H1 (cell line): ENCODE measurements at regions not wholly inside any gene's neighbourhood (a gene's known extent, or its start where the extent isn't known, plus 50 kb on each side); places are given as distances from the start of the nearest gene placed in this dataset.
"Not testable (repeated sequence)": the region's sequence is repeated elsewhere in the genome, so short reads cannot be mapped to it uniquely, and the experiment has no call there.

Source experiments
- CTCF ChIA-PET: fragments of 300-600 bp; sonication (Branson Sonifier 250); formaldehyde crosslinking; loops from one replicate; lab custom pipeline; 2021; ENCODE audit not compliant: partially characterized antibody; lab: Charles Lee
- POLR2A ChIA-PET: fragments of 300-600 bp; sonication (Branson Sonifier 250); formaldehyde crosslinking; loops from one replicate; lab custom pipeline; 2021; ENCODE audit warnings: inconsistent platforms; ENCODE audit not compliant: partially characterized antibody; lab: Charles Lee
- DNase-seq, 2 experiments: peaks; one replicate each; pipeline versions ENCODE4 v3.0.0 to v3.0.0-alpha.2; 2010 to 2022; ENCODE audit warnings: low spot score in 2 of 2, low read depth in 1 of 2, mixed read lengths in 1 of 2
- FAIRE-seq: peaks from 2 replicates; lab custom pipeline; 2011; peaks lifted over from hg19 to GRCh38; lab: Jason Lieb, UNC
- H2AFZ ChIP-seq: 2 replicates; pipeline ENCODE4 v1.8.1; 2012; ENCODE audit warnings: low read length, inconsistent platforms
- H2AK5ac ChIP-seq: 2 replicates; pipeline ENCODE4 v1.6.1; 2013; ENCODE audit warnings: low read depth, low read length
- H2BK120ac ChIP-seq: replicated peaks from 2 replicates; pipeline ENCODE3; 2013; ENCODE audit warnings: low read depth, low read length, inconsistent platforms
- H2BK12ac ChIP-seq: 2 replicates; pipeline ENCODE4 v1.6.1; 2013; ENCODE audit warnings: low read depth, low read length
- H2BK15ac ChIP-seq: 2 replicates; pipeline ENCODE4 v1.6.1; 2013; ENCODE audit warnings: low read length
- H2BK20ac ChIP-seq: 2 replicates; pipeline ENCODE4 v1.6.1; 2013; ENCODE audit warnings: low read length
- H2BK5ac ChIP-seq: 2 replicates; pipeline ENCODE4 v1.6.1; 2013; ENCODE audit warnings: low read depth, low read length
- H3K14ac ChIP-seq: 2 replicates; pipeline ENCODE4 v1.6.1; 2013; ENCODE audit warnings: inconsistent platforms; ENCODE audit not compliant: insufficient read length
- H3K18ac ChIP-seq: 2 replicates; pipeline ENCODE4 v1.6.1; 2013; ENCODE audit warnings: low read length; ENCODE audit errors: extremely low read depth
- H3K23ac ChIP-seq: 2 replicates; pipeline ENCODE4 v1.6.1; 2013; ENCODE audit warnings: inconsistent platforms; ENCODE audit not compliant: insufficient read length
- H3K23me2 ChIP-seq: 2 replicates; pipeline ENCODE4 v1.6.1; 2013; ENCODE audit warnings: low read depth, low read length
- H3K27ac ChIP-seq: 2 replicates; pipeline ENCODE4 v1.6.1; 2011; ENCODE audit warnings: low read depth, low read length, inconsistent platforms
- H3K27me3 ChIP-seq, 4 experiments: replicated peaks in 1 of 4; 1 replicate in 1 of 4; 2 replicates in 3 of 4; pipeline versions ENCODE4 v1.6.1 to v1.8.1; 2011 to 2013; ENCODE audit warnings: low read length in 3 of 4, mild to moderate bottlenecking in 3 of 4, inconsistent platforms in 2 of 4, mixed read lengths in 2 of 4, moderate library complexity in 1 of 4; ENCODE audit not compliant: control insufficient read depth in 3 of 4, insufficient read depth in 3 of 4; ENCODE audit errors: extremely low read depth in 1 of 4
- H3K36me3 ChIP-seq, 4 experiments: 2 replicates each; pipeline versions ENCODE4 v1.6.1 to v1.8.1; 2011 to 2013; ENCODE audit warnings: mild to moderate bottlenecking in 4 of 4, low read length in 3 of 4, moderate library complexity in 2 of 4, control low read depth in 1 of 4, inconsistent platforms in 1 of 4; ENCODE audit not compliant: insufficient read depth in 4 of 4, control insufficient read depth in 2 of 4
- H3K4ac ChIP-seq: replicated peaks from 2 replicates; pipeline ENCODE3; 2013; ENCODE audit warnings: low read length, low read depth, mixed read lengths, inconsistent platforms; ENCODE audit not compliant: insufficient read length
- H3K4me1 ChIP-seq, 4 experiments: replicated peaks in 1 of 4; 1 replicate in 1 of 4; 2 replicates in 3 of 4; pipeline versions ENCODE4 v1.6.1 to v1.8.1; 2011 to 2013; ENCODE audit warnings: low read length in 3 of 4, inconsistent platforms in 2 of 4, mixed read lengths in 1 of 4; ENCODE audit not compliant: insufficient read depth in 4 of 4, control insufficient read depth in 3 of 4
- H3K4me2 ChIP-seq, 2 experiments: 2 replicates each; pipeline versions ENCODE4 v1.6.1 to v1.8.1; 2011 to 2013; ENCODE audit warnings: low read depth in 2 of 2, low read length in 2 of 2, control low read depth in 1 of 2, inconsistent platforms in 1 of 2, mild to moderate bottlenecking in 1 of 2; ENCODE audit not compliant: insufficient read depth in 1 of 2
- H3K4me3 ChIP-seq, 4 experiments: fragments of 200-600, 300-600 bp in 1 of 4; sonication (generic), shearing (Covaris generic), sonication (Bioruptor Twin) in 1 of 4; 2 replicates each; pipeline versions ENCODE4 v1.5.1 to v1.8.1; 2011 to 2016; ENCODE audit warnings: low read length in 4 of 4, low read depth in 3 of 4, control low read depth in 2 of 4, inconsistent platforms in 2 of 4, mild to moderate bottlenecking in 2 of 4, mixed read lengths in 1 of 4, moderate library complexity in 1 of 4; ENCODE audit not compliant: insufficient read depth in 2 of 4; ENCODE audit errors: extremely low read depth in 1 of 4
- H3K56ac ChIP-seq: replicated peaks from 2 replicates; pipeline ENCODE3; 2013; ENCODE audit warnings: low read depth, mild to moderate bottlenecking, mixed read lengths, low read length, inconsistent platforms; ENCODE audit not compliant: insufficient read length
- H3K79me1 ChIP-seq: 2 replicates; pipeline ENCODE4 v1.6.1; 2013; ENCODE audit warnings: low read depth, low read length, control low read depth
- H3K79me2 ChIP-seq, 2 experiments: 2 replicates each; pipeline versions ENCODE4 v1.6.1 to v1.8.1; 2012 to 2013; ENCODE audit warnings: low read length in 2 of 2, mild to moderate bottlenecking in 2 of 2, inconsistent platforms in 1 of 2; ENCODE audit not compliant: insufficient read depth in 2 of 2, control insufficient read depth in 1 of 2
- H3K9ac ChIP-seq, 4 experiments: replicated peaks in 1 of 4; 1 replicate in 1 of 4; 2 replicates in 3 of 4; pipeline versions ENCODE4 v1.6.1 to v1.8.1; 2011 to 2013; ENCODE audit warnings: low read depth in 3 of 4, low read length in 3 of 4, control low read depth in 2 of 4, mild to moderate bottlenecking in 2 of 4, moderate library complexity in 2 of 4, inconsistent platforms in 1 of 4; ENCODE audit errors: extremely low read depth in 1 of 4
- H3K9me3 ChIP-seq, 2 experiments: 2 replicates each; pipeline versions ENCODE4 v1.6.1 to v1.8.1; 2012 to 2013; ENCODE audit warnings: mild to moderate bottlenecking in 2 of 2, moderate library complexity in 2 of 2, control low read depth in 1 of 2, inconsistent platforms in 1 of 2, low read depth in 1 of 2, low read length in 1 of 2, mixed read lengths in 1 of 2; ENCODE audit not compliant: insufficient read depth in 2 of 2
- H4K20me1 ChIP-seq, 2 experiments: replicated peaks in 1 of 2; 2 replicates each; pipeline versions ENCODE3 to v1.8.1; 2011 to 2013; ENCODE audit warnings: inconsistent platforms in 2 of 2, low read length in 2 of 2, mild to moderate bottlenecking in 1 of 2; ENCODE audit not compliant: insufficient read depth in 2 of 2, control insufficient read depth in 1 of 2
- H4K5ac ChIP-seq: 2 replicates; pipeline ENCODE4 v1.6.1; 2013; ENCODE audit warnings: low read length, low read depth, mixed read lengths, inconsistent platforms; ENCODE audit not compliant: insufficient read length
- H4K8ac ChIP-seq: 2 replicates; pipeline ENCODE4 v1.8.0; 2013; ENCODE audit warnings: mild to moderate bottlenecking, moderate library complexity, low read length, inconsistent platforms; ENCODE audit not compliant: insufficient read depth; ENCODE audit errors: extremely low read depth
- H4K91ac ChIP-seq: replicated peaks from 2 replicates; pipeline ENCODE3; 2013; ENCODE audit warnings: low read length, mixed read lengths, inconsistent platforms; ENCODE audit not compliant: insufficient read length
- POLR2A ChIP-seq, 2 experiments: IDR thresholded peaks; 1 replicate in 1 of 2; 2 replicates in 1 of 2; pipeline ENCODE4 v1.6.1; 2011; ENCODE audit warnings: low read depth in 2 of 2, low read length in 2 of 2, mild to moderate bottlenecking in 2 of 2; ENCODE audit errors: control extremely low read depth in 1 of 2
- TBP ChIP-seq: IDR thresholded peaks from 2 replicates; pipeline ENCODE4 v1.6.1; 2011; ENCODE audit warnings: low read depth, low read length, improper control_type of control experiment
- WGBS, 2 experiments: shearing (Covaris generic) in 1 of 2; methylation state at CpG; one replicate each; pipeline versions ENCODE4 v1.1.6 to v1.1.7; 2013 to 2015; ENCODE audit warnings: low lambda C conversion rate in 2 of 2, mixed read lengths in 2 of 2, inconsistent platforms in 1 of 2, low coverage in 1 of 2, missing lambda C conversion rate in 1 of 2; ENCODE audit not compliant: insufficient replicate concordance in 2 of 2, insufficient coverage in 1 of 2, insufficient read length in 1 of 2; ENCODE audit errors: extremely low coverage in 1 of 2, missing lambda C conversion rate in 1 of 2; 5-methylcytosine and 5-hydroxymethylcytosine counted together

- DNase-seq = peak in 1 of 2 experiments; percentile 49
- peak overlapping the region; percentile 58; the same call in 1 of the 2 replicates for H2AK5ac ChIP-seq
- not testable (repeated sequence) for H3K27me3 ChIP-seq, H3K9me3 ChIP-seq, H4K20me1 ChIP-seq, H3K14ac ChIP-seq, H4K5ac ChIP-seq, H3K79me1 ChIP-seq, H4K8ac ChIP-seq, H3K4ac ChIP-seq, H3K27ac ChIP-seq, H2AFZ ChIP-seq, H2BK12ac ChIP-seq, H3K23ac ChIP-seq, H3K4me1 ChIP-seq, H3K56ac ChIP-seq, H3K23me2 ChIP-seq, H4K91ac ChIP-seq, FAIRE-seq, H2BK15ac ChIP-seq
- peaks cover 0 to 18% of the 10 kb centered on the region in 2 experiments; a peak in 2 of 4 replicates for H3K79me2 ChIP-seq
- H3K9ac ChIP-seq = peak overlapping the region in 1 of 4 experiments; percentile 11; a peak in 1 of 7 replicates
- H2BK120ac ChIP-seq = peak overlapping the region; percentile 14
- CTCF ChIA-PET = interaction anchor here (0.9 kb wide), 1 partner anchor 450 kb away, joined by 3 read pairs; no protein-coding TSS in a partner anchor
- peak overlapping the region; percentile 37; the same call in 1 of the 2 replicates for H2BK20ac ChIP-seq
- peak overlapping the region; percentile 97; the same call in 1 of the 2 replicates for H2BK5ac ChIP-seq
- H3K4me2 ChIP-seq = peak overlapping the region; percentile 30 to 70; a peak in 2 of 4 replicates
- 30% methylated on average over 4 of the region's 4 CpGs; no CpG with 5 or more reads in 1 of the 2 experiments for WGBS, 2 experiments
- peak overlapping the region; percentile 87 for H3K18ac ChIP-seq
- POLR2A ChIA-PET = interaction anchor here (0.6 to 1.7 kb wide), 13 partner anchors 8 to 409 kb away, joined by 3 to 9 read pairs (median 4); no protein-coding TSS in a partner anchor
- peaks cover 0 to 13% (median 5%) of the 10 kb centered on the region in 4 experiments; a peak in 3 of 8 replicates for H3K36me3 ChIP-seq
- peak overlapping the region in 2 of 4 experiments; percentile 61 to 65; a peak in 3 of 8 replicates for H3K4me3 ChIP-seq
- TF ChIP-seq TBP (peak; percentile 31; the same call in 1 of the 2 replicates), POLR2A (IDR thresholded peaks at IDR 0.05; ENCODE audit: control extremely low read depth in 1 of 2, low read depth in 2 of 2, low read length in 2 of 2) (0 out of 3 replicates have a peak, but pooled peaks of 1 of the 2 experiments have one; percentile 30)
Observed at GRCh38 chr16:13357842-13358241, 456.4 kb downstream of the SHISA9 start.
